AG08396 (cell line): ENCODE measurements at regions not wholly inside any gene's neighbourhood (a gene's known extent, or its start where the extent isn't known, plus 50 kb on each side); places are given as distances from the start of the nearest gene placed in this dataset.
"Not testable (repeated sequence)": the region's sequence is repeated elsewhere in the genome, so short reads cannot be mapped to it uniquely, and the experiment has no call there.

Source experiments
- DNase-seq: peaks from one replicate; pipeline ENCODE4 v3.0.0; 2012; ENCODE audit warnings: low spot score, mixed read lengths

DNA sequence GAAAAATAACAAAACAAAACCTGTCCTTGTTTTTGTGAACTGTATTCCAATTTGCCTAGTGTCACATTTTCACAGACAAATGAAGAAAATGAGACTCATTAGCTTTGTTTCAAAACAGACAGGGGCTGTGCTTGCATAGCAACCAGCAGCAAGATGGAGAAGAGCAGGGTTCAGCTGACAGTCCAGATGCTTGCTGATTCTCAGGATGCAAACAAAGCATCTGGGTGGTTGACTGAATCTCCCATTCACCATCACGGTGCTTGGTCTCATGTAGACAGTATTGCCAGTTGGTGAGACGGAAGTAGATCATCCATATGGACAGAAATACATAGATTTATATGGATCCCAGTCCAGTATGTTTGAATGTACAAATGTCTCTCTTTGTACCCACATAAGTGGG lies 326.8 kb downstream of the CCDC85A start:
- no peak for DNase-seq

DNA sequence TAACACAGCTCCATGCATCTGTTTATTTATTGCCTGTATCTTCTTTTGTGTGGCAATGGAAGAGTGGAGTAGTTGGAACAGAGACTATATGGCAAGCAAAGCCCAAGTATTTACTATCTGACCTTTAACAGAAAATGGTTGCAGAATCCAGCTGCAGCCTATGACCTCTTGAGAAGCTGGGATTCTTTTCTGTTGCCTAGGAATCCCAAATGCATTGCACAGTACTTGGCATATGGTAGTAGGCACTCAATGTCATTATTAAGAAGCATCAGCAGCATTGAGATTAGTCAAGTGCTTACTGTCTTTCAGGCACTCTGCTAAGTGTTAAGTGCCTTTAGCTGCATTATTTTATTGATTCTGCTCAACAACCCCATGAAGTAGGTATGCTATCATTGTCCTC lies 331.6 kb downstream of the CCDC85A start:
- no peak for DNase-seq

DNA sequence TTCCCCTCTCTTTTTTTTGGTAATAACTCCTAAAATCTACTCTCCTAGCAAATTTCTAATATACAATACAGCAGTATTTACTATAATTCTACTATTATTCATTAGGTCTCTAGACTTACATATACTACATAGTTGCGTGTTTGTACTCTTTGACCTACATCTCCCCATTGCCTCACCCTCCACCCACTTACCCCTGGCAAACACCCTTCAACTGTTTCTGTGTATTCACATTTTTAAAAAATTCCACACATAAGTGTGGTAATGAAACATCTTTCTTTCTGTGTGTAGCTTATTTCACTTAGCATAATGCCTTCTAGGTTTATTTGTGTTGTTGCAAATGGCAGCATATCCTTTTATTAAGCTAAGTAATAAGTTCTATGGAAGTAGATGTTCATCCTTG lies 336.0 kb downstream of the CCDC85A start:
- DNase-seq: no peak

DNA sequence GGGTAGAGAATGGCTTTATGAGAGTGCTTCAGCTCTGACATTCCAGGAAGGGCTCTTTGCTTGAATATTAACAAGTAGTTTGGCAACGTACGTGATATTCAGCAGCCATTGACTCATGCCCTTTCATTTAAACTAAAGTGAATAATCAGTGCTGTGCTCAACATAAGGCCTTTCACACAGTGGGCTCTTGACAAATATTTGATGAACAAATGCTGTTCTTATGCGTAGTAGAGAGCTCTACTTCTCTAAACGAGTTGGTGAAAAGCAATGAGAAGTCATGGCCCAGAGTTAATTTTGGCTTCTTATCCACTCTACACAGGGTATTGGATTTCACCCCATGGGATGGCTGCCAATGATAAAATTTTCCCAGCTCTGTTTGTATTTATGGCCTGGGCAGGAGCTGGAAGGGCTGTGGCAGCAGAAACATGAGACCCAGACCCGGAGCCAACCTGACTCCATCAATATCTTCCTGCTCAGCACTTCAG lies 338.9 kb downstream of the CCDC85A start:
- no peak for DNase-seq

DNA sequence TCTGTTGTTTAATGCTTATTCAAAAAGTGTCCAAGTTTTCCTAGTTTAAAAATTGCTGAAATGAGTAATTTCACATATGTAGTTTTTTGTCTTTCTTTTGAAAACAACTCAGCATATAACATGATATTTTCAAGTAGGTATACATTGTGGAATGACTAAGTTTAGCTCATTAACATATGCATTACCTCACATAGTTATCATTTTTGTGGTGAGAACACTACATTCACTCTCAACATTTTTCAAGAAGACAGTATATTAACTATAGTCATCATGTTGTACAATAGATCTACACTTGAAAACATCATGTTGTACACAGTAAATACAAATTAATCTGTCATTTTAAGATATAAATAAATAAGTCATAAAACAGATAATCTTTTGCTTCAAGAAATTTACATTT lies 340.0 kb downstream of the CCDC85A start:
- no peak for DNase-seq

DNA sequence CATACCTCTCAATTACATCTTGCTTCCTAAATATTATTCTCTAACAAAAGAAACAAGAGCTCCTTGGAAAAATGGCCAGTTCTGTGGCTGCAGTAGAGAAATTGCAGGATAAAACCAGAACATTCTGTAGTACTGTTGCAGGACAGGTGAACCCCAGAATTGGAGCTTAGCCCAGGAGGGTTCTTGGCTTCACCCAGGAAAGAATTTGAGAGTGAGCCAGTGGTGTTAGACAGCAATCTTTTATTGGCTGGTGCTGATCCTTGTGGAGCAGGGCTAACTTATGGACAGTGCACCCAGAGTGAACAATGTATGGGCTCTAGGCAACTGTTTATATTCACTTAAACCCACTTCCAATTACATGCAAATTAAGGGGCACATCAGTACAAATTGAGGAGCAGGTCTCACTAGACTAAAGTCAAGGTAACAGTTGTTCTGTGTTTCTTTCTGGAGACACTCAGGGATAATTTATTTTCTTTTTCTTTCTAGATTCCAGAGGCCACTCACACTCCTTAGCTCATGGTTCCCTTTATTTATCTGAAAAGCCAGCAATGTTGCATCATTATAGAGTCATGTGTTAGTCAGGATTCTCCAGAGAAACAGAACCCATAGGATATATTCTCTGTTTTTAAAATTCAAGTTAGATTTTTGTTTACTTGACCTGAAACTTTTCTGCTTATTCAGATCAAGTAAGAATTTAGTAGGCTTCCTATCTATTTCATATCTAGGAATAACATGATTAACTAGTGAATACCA lies 348.1 kb downstream of the CCDC85A start:
- DNase-seq: no peak

DNA sequence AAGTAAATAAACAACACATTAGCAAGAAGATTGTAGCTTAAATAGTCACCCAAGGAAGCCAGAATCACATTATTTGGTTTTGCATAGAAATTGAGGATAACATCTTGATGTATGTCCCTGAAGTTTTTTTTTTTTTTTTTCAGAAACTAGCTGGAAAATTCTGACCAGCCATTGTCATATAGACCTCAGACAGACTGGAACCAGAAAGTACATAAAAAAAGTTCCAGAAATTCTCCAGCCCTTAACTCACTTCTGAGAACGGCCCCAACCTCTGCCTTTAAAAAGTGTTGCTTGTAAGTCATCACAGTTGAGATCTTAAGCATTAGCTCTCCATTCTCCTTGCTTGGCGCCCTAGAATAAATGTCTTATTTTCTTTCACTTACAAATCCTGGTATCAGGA lies 350.5 kb downstream of the CCDC85A start:
- DNase-seq: no peak

DNA sequence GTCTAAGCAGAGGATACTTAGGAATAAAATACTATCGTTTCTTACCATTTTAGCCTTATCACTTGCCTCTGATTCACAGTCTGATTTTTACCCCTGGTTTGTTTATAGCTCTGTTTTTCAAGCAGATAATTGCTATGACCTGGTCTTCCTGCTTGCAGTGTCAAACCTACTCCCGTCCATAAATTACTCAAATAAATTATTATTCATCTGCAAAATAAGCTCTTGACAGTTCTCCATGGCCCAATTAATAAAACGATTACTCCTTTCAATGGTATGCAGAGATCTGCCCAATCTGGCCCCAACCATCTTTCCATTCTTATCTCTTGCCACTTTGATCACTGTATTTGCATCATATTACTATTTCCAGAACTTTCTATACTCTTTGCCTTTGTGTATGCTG lies 354.0 kb downstream of the CCDC85A start:
- no peak for DNase-seq

DNA sequence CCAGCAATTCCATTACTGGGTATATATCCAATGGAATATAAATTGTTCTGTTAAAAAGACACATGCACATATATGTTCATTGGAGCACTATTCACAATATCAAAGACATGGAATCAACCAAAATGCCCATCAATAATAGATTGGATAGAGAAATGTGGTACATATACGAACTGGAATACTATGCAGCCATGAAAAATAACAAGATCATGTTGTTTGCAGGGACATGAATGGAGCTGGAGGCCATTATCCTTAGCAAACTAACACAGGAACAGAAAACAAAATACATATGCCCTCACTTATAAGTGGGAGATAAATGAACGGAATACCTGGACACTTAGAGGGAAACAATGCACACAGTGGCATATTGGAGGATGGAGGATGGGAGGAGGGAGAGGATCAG lies 355.8 kb downstream of the CCDC85A start:
- DNase-seq: no peak

DNA sequence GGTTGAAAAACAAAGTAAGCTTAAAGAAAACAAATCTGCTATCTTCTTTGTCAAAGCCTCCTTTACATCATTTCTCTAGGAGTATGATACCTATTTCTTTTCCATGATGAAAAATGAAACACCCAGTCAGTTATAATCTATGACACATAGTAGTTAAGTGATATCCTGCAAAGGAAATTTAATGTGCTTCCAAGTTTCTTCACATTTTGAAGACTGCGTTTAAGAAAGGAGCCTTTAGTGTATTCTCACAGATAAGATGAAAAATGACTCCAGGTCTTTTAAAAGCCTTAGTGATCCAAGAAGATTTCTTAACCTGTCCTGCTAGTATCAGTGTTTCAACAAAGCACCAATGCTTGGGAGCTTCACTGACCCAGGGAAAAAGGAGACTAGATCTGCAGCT lies 356.7 kb downstream of the CCDC85A start:
- DNase-seq: no peak

DNA sequence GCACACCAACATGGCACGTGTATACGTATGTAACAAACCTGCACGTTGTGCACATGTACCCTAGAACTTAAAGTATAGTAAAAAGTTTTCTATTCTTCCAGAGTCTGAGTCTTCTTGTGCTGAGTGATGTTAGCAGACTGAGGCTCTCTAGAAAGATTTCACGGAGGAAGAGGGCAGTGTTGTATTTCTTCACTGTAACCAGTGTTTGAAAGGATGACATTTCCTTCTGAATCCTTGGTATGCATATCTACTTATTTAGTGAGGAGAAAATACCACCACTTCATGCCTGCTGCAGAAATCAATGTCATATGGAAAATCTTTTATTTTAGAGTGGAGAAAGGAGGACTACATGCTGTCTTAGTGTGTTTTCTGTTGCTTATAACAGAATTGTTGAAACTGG lies 357.1 kb downstream of the CCDC85A start:
- DNase-seq: no peak

DNA sequence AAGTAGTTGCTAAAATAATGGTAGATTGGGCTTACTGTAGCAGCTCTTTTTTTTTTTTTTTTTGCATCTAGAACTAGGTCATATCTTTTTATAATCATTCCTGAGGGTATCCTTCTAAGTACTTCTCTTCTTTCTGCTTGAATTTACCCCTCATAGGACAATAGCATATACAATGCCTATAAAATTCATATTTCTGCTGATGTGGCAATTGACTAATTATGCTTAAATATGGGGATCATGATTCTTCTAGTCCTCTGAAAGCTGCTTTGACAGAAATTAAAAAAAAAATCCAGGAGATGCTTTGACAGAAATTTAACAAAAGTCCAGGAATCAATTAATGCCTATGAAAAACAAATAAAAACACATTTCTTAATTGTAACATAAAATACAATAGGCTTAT lies 358.4 kb downstream of the CCDC85A start:
- no peak for DNase-seq

DNA sequence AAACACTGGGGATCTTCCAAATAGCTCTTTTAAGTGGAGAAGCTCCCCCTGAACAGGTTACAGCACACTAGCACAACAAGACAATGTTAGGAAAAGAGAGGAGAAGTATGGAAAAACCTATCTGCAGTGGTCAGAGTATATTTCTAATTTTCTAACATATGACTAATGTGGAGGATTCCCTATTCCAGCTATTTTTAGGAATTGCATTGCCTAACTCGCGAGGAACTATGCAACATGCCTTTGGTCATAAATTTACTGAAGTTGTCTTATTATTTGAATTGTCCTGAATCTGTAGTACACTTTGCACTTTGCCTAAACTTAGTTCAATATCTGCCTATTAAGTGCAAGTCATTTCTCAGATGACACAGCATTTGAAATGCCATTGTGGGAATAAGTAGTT lies 381.4 kb downstream of the CCDC85A start:
- no peak for DNase-seq

DNA sequence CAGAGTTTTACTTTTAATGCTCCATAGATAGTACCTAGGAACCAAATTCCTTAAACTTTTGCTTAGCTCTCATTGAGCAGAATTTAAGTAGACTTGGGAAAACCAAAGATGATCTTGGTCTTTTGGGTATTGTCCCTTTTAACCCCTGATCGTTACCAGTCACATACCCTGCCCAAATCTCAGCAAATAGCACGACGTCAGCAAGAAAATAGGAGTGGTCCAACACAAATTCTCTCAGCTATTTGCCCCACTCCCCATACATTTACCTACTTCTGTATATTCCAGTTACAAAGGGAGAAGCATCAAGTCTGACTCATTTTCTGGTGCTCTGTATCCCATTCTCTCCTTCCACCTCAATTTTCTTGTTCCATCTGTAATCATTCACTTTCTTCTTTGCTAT lies 387.3 kb downstream of the CCDC85A start:
- no peak for DNase-seq

DNA sequence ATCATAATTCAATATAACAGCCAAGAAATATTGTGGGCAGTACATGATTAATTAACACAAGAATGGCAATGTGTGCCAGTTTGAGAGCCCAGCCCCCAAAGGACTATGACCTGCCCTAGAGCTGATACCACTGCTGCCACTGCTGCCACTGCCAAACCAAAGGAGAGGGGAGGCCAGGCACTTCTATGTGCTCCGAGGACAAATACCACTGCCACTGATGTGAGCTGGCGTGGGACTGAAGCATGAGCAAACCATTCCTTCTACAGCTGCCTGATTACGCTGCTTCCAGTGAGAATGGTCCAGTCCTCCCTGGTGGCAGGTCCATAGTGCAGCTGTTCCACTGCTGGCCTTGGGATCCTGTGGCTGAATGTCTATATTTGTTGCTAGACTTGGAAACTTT lies 392.2 kb downstream of the CCDC85A start:
- DNase-seq: no peak

DNA sequence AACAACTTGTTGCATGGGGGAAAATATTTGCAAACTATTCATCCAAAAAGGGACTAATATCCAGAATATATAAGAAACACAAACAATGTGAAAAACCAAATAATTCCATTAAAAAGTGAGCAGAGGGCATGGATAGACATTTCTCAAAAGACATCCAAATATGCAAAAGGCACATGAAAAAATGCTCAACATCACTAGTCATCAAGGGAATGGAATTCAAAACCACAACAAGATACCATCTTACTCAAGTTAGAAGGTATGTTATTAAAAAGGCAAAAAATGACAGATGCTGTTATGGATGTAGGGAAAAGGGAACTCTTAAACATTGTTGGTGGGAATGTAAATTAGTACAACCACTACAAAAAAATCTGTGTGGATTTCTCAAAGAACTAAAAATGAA lies 396.5 kb downstream of the CCDC85A start:
- DNase-seq: no peak

DNA sequence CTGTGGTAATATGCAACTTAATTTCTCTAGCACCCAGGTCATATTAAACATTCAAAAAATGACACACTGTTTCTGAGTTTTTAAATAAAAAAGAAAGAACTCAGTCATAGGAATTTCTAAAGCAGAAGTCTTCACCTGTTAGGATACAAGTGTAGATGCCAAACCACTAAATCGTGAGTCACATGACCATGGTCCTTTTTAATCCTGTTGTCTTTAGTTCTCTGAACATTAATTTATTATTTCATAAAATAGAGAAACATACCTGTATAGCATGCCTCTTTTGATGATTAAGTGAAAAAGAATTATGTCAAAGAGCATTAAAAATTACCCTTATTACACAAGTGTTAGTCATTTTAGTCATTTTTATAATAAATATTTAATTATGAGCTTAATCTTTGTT lies 398.8 kb downstream of the CCDC85A start:
- no peak for DNase-seq

DNA sequence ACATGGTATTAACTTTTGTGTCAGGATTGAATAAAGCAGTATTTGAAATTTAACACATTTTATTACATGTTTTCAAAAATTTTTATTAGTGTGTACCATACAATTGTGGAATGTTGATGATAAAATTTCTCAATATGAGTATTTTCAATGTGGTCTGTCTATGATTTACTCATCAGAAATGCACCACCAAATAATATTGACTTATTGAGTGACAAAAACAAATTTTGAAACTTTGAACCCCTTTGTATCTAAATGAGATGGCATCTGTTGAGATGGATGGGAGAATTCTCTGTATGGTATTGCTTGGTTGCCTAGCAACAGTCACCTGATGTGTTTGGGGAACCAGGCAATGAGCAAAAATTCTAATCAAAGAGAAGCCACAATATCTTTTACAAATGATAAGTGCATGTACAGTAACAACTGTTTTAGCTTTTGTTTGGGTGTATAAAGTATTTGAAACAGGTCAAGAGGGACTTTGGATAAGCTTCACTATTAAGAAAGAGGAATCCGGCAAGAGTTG lies 400.1 kb downstream of the CCDC85A start:
- no peak for DNase-seq

DNA sequence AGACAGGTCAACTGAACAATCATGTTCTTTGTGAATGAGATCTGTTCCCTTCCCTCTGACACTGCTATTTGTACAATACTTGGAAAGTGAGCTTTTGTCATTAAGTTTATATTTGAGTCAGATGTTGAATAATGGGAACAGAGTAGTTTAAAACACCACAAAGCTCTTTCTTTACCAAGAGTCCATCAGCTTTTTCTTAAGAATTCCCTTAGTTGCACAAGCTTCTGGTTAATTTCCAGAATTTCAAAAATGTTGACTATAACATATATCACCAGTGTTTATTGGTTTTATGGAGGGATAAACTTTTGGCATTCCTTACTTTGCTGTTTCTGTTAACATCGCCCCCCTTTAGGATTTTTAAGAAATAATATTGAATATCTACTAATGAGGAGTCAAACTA lies 403.7 kb downstream of the CCDC85A start:
- DNase-seq: no peak

DNA sequence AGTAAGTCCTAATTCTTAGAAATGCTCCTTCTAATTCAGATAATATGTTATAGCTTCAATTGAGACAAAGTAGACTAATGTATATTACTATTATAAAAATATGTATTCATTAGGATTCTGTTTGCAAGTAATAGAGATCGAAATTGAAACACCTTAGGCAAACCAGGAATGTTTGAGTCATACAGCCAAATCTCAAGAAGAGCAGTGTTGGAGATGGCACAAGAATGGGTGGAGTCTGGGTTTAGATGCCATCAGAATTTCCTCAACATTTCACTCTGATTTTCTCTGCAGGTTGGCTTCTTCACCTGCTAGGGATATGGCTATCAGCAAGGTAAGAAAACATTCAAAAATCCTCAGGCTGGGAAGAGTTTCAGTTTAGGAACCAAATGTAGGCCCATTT lies 405.4 kb downstream of the CCDC85A start:
- no peak for DNase-seq

DNA sequence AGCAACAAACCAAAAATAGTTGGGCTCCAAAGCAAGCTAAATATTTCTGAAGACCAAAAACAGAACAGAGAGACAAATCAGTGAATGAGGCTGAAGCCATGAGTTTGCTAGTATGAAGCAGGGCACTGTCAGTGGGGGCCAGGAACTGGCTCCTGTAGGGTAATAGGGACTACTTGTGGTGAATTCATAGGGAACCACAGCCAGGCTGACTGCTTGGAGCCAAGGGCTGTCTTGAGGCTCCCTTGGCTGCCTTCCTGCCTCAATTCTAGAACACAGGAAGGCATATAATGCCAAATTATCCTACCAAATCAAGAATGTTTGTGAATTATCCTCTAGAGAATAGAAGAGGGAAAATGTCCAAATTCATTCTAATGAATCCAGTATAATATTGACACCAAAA lies 406.0 kb downstream of the CCDC85A start:
- no peak for DNase-seq

DNA sequence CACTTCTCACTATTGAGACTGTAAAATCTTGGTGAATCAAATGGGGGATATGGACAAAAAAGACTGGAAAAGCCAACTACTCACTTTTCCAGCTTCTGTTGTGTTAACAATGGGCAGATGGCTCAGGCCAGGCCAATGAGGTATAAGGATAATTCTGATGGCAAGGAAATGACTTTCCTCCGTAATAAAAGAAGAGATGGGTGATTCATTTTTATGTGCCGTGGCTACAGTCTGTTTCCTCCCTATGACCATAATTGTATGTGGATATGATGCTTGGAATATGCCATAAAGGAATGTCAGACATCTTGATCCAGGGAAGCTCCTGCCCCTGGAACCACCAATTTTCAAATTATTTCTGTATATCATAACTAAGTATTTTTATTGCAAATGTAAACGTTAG lies 406.8 kb downstream of the CCDC85A start:
- DNase-seq: no peak

DNA sequence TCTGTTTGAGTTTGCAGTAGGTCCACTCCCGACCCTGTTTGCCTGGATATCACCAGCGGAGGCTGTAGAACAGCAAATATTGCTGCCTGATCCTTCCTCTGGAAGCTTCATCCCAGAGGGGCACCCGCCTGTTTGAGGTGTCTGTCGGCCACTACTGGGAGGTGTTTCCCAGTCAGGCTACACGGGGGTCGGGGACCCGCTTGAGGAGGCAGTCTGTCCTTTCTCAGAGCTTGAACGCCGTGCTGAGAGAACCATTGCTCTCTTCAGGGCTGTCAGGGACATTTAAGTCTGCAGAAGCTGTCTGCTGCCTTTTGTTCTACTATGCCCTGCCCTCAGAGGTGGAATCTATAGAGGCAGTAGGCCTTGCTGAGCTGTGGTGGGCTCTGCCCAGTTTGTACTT lies 422.3 kb downstream of the CCDC85A start:
- DNase-seq: not testable (repeated sequence)

DNA sequence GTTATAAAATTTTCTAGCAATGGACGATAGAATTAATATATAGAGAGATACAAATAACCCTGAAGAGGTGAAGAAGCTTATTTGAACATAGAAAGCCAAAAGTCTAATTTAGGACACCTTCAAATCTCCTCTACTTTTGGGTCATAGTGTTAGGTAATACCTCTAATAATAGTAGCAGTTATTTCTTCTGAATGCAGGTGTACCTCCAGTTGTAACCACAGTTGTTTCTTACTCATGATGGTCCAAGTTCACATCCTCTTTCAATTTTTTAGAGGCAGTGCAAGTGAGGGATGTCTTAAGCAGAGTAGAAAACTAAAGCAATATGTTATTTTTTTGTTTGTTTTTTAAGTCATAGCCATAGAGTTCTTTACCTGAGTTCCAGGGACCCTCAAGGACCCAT lies 429.5 kb downstream of the CCDC85A start:
- DNase-seq: no peak
